ENCODE measurements at regions not wholly inside any gene's neighbourhood (a gene's known extent, or its start where the extent isn't known, plus 50 kb on each side); places are given as distances from the start of the nearest gene placed in this dataset.

DNA sequence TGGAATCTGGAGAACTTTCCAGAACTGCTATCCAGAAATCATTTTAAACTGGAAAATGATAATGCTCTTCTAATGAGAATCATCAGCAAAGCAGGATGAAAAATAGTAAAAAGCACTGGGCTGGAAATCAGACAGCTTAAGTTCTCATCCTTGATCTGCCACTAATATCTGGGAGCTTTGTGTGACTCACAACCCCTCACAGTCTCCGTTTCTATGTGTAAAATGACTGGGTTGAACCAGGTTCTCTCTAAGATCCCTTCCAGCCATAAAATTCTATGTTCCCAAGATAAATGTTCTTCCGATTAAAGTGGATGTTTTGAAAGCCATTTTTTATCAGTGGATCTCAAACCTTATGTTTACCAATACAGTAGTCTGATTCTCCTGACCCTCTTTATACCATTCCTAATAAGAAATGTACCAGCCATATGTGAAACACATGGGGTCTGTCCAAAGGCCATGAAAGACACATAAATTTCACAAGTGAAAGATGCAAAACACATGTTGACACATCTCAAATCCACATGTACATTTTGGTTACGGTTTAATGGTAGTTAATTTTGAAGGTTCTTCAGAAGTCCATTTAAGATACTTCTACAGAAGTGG lies 188.8 kb downstream of the EN1 start:
- DNase-seq, result no peak

GRCh38 chr2:118657466-118657865 lies 190.0 kb downstream of the EN1 start:
- no peak for DNase-seq

GRCh38 chr2:118654945-118655344 lies 192.5 kb downstream of the EN1 start:
- no peak for DNase-seq

DNA sequence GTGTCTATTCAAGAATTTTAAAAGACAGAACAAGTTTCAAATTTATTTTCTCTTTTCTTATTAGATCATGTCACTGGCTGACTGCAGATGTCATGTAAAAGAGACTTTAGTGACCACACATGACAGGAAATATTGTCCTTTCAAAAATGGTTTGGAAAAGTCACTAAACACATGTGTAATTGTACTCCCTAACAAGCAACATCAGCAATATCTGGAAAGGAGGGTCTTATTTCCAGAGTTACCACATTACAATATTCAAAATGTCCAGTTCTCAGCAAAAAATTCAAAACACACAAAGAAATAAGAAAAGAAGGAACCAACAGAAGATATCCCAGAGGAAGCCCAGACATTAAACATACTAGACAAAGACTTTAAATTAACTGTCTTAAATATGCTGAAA lies 197.1 kb downstream of the EN1 start:
- DNase-seq, result no peak

DNA sequence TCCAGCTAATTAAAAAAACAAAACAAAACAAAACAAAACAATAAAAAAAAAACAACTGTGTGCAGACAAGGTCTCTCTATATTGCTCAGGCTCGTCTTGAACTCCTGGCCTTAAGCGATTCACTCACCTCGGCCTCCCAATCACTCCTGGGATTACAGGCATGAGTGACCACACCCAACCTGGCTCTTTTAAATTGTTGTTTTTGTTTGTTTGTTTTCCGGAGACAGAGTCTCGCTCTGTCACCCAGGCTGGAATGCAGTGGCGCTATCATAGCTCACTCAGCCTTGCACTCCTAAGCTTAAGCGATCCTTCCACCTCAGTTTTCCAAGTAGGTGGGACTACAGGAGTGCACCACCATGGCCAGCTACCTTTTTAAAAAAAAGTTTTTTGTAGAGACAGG lies 201.6 kb downstream of the EN1 start:
- no peak for DNase-seq

- no peak for DNase-seq
Measured at GRCh38 chr2:118644190-118644589, 203.3 kb downstream of the EN1 start.

DNA sequence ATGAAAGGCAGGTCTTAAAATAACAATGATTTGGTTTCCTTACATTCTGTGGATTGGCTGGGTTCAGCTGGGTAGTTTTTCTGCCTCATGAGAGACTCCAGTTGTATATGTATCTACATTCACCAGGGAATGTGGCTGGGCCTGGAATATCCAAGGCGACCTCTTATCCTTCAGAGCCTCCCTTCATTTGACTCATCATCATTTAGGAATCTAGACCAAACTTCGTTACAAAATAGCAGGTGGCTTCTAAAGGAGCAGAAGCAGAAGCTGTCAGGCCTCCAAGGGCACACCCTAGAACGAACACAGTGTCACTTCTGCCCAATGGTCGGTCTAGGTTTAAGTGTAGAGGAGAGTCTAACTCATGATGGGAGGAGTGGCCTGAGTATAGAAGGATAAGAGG lies 204.2 kb downstream of the EN1 start:
- DNase-seq, result no peak

DNA sequence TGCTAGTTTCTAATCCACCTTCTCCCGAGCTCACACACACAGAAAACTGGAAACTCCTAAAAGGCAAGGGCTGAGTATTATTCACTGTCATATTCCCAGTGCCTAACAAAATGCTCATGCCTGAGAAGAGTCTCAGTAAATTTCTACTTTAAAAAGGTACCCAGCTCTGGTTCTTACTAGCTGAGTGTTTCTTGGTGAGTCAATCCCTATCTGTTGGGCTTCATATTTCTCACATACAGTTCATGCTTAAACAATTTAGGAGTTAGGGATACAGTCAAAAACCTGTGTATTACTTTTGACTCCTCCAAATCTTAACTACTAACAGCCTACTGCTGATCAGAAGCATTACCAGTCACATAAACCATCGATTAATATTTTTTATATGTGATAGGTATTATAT lies 204.9 kb downstream of the EN1 start:
- DNase-seq, result no peak

DNA sequence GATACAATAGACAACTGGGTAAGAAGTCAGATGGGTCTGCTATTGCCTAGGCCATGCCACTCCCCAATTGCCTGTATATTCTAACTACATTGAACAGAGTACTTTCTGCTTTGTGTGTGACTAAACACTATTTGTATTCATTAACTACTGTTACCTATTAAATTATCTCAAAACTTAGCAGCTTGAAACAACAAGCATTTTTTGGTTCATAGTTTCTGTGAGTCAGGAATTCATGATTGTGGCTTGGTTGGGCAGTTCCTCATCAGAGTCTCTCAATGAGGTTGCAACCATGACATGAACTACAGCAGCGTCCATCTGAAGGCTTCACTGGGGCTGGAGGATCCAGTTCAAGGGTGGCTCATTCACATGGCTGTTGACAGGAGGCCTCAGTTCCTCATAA lies 205.7 kb downstream of the EN1 start:
- no peak for DNase-seq

GRCh38 chr2:118639371-118639770 lies 208.1 kb downstream of the EN1 start:
- DNase-seq, result no peak

- no peak for DNase-seq
Measured at GRCh38 chr2:118638453-118638852, 209.0 kb downstream of the EN1 start.

GRCh38 chr2:118635891-118636290 lies 211.6 kb downstream of the EN1 start:
- no peak for DNase-seq

DNA sequence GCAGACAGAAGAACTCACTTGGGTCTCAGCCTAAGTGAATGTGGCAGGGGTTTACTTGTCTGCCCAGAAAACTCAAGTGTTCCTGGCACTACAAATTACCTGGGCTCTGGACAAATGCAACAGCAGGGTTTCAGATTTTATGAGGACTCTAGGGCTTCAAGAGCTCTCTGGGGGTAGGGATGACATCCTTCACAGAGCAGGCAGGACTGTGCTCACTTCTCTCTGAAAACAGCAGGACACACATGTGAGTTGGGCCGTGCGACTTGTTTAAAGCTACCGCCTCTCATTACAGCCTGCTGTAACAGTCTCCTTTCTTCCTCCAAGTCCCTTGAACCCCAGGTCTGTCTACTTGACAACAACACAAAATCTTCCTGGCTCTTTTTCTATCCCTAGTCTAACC lies 212.6 kb downstream of the EN1 start:
- DNase-seq, result no peak

GRCh38 chr2:118633371-118634018 lies 214.0 kb downstream of the EN1 start:
- no peak for DNase-seq

- DNase-seq, result no peak
Measured at GRCh38 chr2:118632921-118633320, 214.5 kb downstream of the EN1 start.

DNA sequence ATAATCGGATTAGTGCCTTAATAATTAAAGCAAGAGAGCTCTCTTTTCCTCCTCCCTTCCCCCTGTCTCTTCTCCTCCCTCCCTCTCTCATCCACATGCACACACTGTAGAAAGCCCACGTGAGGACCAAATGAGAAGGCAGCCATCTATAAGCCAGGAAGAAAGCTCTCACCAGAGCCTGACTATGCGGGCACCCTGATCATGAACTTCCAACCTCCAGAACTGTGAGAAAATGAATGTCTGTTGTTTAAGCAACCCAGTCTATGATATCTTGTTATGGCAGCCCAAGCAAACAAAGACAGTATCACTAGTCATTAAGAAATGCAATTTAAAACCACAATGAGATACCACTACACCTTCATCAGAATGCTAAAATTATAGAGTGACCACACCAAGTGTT lies 220.3 kb downstream of the EN1 start:
- no peak for DNase-seq

DNA sequence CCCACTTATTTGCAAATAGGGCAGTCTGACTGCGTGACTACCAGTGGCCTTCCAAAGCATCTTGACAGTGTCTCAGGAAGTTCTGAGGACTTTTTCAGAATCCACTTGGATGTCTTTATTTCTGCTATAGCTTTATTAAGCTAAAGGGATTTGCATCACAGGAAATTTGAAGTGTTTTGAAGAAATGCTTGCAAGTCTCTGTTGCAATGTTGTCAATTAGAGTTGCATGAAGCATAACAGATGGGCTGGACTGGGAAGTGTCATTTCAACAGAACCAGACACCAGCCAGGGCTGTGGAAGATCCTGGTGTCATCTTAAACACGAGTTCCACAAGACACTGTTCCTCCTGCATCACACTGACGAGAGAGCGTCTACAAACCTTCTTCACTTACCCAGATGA lies 224.5 kb downstream of the EN1 start:
- no peak for DNase-seq

DNA sequence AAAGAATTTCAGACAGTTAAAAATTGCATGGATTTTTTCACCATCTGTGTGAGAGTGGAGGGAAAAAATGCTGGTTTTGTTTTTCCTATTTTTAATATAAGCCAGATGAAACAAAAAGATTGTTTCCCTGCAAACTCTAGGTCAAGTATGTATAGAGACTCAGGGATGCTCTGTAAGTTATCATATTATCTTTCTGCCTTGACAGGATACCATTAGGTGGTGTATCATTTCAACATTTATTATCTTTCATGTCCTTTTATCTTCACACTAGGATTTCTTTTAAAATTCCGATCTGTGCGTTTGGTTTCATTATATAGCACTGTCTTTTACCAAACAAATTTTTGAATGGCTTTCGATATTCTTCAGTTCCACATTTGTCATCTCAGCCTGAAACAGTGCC lies 225.3 kb downstream of the EN1 start:
- DNase-seq, result no peak

DNA sequence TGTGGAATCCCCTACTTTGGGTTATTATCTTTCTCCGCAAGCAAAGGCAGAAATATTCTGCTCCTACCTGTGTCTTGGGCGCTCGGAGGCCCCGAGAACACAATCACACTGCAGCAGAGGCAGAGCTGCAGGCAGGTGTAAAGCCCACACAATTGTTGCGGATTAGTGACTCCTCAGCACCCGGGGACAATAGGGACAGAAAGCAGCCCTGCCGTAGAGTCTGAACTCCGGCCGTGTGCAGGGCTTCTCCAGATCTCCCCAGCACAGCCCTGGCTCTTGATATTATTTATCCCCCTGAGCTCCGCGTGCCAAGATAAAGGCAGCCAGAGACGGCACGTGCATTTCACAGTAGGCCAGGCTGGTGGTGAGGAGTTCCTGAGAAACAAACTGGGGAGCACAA lies 229.2 kb downstream of the EN1 start:
- no peak for DNase-seq

DNA sequence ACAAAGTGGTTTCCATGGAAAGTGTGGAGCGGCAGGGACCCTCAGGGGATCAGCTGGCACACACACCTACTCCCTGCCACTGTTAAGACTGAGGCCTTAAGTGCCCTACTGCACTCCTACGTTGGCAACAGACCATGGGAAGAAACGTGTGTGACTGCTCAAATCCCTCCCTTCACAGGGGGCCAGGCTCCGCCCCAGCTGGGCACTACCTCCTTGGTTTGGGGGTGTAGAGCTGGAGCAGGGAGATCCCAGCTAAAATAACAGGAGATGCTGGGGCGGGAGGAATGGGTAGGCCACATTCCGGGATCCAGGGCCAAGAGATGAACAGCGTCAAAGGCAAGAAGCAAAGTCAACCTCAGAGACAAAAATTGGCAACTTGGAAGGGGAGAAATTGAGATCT lies 231.0 kb downstream of the EN1 start:
- no peak for DNase-seq

DNA sequence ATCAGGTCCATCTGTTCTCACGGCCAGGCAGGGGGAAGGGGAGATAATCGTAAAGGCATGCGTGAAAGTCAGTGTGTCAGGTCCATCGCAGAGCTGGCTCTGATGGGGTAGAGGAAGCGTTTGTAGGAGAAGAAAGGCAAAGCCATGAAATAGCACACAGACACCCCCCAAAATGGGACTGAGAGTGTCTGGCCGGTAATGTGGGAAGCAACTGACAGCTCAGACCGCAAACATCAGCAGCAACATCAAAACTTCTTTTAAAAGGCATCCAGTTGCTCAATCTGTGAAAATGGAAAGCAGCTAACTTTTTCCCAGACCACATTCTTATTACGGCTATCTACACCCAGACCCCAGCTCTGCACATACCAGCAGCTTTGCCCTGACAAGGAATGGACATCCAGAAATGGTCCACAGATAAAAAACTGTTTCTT lies 232.6 kb downstream of the EN1 start:
- no peak for DNase-seq

- DNase-seq, result no peak
Measured at GRCh38 chr2:118613737-118614136, 233.7 kb downstream of the EN1 start.

DNA sequence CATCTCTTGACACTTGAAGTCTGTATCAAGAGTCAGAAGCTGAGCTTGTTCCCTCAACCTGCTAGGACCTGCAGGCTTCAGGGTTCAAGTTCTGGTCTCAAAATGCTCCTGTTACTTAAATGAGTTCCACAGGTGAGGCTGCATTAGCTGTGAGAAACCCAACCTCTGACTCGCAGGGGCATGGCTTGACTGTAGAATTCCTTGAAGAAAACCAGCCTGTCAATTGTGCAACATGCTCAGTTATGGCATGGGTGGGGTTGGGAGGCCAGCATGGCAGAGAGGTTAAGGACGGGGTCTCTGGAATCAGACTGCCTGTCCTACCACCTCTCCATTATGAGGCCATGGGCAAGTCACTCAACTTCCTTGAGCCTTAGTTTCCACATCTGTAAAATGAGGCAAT lies 235.8 kb downstream of the EN1 start:
- no peak for DNase-seq

DNA sequence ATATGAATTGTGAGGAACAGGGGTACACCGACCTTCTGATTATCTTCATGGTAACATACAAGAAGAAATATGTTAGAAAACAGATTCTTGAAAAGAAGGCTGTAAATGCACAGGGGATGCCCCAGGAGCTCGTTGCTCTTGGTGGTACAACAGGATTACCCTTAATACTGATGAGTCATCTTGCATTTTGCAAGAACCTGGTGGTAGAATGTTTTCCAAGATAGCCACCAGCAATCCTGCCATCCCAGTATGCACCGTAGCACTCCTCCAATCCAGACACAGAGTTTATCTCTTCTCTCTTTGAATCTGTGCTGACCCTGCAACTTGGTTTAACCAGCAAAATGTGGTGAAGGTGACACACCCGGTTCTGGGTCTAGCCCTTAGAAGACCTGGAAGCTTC lies 238.3 kb downstream of the EN1 start:
- no peak for DNase-seq

GRCh38 chr2:118607641-118608040 lies 239.8 kb downstream of the EN1 start:
- no peak for DNase-seq
